Keratinocyte (primary cell): ENCODE measurements at regions not wholly inside any gene's neighbourhood (a gene's known extent, or its start where the extent isn't known, plus 50 kb on each side); places are given as distances from the start of the nearest gene placed in this dataset.

Experiments
- EZH2 ChIP-seq: IDR thresholded peaks from one replicate; pipeline ENCODE4 v1.6.1; 2012; ENCODE audit warnings: inconsistent platforms, mild to moderate bottlenecking, low read length, moderate library complexity
- TF ChIP-seq, protein P1 (sequence below), 3 experiments: IDR thresholded peaks in 1 of 3; conservative IDR thresholded peaks in 1 of 3; optimal IDR thresholded peaks in 1 of 3; 2 replicates in 2 of 3; 3 replicates in 1 of 3; pipeline versions ENCODE3 to v1.5.1; 2011; ENCODE audit warnings: low read length in 3 of 3, mild to moderate bottlenecking in 3 of 3, moderate library complexity in 2 of 3, control low read depth in 1 of 3, inconsistent platforms in 1 of 3; ENCODE audit not compliant: insufficient read depth in 2 of 3; ENCODE audit errors: extremely low read depth in 1 of 3

DNA sequence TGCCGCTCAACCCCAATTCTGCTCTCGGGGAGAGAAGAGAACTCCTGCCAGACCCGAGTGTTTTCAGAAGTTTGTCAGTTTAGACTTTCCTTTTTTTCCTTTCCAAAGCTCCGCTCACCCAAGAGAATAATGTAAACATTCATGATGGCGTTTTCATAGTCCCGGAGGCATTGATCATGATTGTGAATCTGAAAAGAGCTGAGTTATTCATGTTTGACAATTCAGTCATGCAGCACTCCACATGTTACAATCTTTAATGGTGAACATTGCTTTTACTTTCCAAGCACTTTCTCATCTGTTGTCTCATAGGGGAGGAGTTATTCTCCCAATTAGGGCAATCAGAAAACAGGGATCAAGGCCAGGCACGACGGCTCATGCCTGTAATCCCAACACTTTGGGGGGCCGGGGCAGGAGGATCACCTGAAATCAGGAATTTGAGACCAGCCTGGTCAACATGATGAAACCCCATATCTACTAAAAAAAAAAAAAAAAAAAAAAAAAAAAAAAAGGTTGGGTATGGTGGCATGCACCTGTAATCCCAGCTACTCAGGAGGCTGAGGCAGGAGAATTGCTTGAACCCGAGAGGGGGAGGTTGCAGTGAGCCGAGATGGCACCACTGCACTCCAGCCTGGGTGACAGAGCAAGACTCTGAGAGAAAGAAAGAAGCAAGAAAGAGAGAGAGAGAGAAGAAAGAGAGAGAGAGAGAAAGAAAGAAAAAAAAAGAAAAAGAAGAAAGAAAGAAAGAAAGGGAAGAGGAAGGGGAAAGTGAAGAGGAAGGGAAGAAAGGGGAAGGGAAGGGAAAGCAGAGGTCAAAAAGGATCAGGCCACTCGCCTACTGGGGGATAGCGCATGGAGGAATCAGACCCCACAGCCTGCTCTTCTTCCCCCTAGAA lies 70.0 kb upstream of the TNRC6C start:
- no peak for TF ChIP-seq EZH2
- TF ChIP-seq, protein P1, sequence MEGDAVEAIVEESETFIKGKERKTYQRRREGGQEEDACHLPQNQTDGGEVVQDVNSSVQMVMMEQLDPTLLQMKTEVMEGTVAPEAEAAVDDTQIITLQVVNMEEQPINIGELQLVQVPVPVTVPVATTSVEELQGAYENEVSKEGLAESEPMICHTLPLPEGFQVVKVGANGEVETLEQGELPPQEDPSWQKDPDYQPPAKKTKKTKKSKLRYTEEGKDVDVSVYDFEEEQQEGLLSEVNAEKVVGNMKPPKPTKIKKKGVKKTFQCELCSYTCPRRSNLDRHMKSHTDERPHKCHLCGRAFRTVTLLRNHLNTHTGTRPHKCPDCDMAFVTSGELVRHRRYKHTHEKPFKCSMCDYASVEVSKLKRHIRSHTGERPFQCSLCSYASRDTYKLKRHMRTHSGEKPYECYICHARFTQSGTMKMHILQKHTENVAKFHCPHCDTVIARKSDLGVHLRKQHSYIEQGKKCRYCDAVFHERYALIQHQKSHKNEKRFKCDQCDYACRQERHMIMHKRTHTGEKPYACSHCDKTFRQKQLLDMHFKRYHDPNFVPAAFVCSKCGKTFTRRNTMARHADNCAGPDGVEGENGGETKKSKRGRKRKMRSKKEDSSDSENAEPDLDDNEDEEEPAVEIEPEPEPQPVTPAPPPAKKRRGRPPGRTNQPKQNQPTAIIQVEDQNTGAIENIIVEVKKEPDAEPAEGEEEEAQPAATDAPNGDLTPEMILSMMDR (optimal IDR thresholded peaks at IDR 0.05 in 1 of 3, IDR thresholded peaks at IDR 0.05 in 1 of 3, conservative IDR thresholded peaks at IDR 0.05 in 1 of 3; ENCODE audit: extremely low read depth in 1 of 3, insufficient read depth in 2 of 3, low read length in 3 of 3), result no peak
